PFSK-1 (cell line): ENCODE measurements at regions not wholly inside any gene's neighbourhood (a gene's known extent, or its start where the extent isn't known, plus 50 kb on each side); places are given as distances from the start of the nearest gene placed in this dataset.

Experiments
- FOXP2 ChIP-seq: optimal IDR thresholded peaks from 2 replicates; pipeline ENCODE3; 2011; ENCODE audit warnings: borderline replicate concordance, control low read depth, inconsistent platforms; ENCODE audit not compliant: insufficient read depth; ENCODE audit errors: extremely low read length, extremely low read depth
- POLR2AphosphoS5 ChIP-seq: IDR thresholded peaks from 2 replicates; pipeline ENCODE4 v1.6.1; 2012; ENCODE audit warnings: low read depth, mild to moderate bottlenecking, control low read depth, low read length, moderate library complexity
- REST ChIP-seq, 2 experiments: IDR thresholded peaks; 2 replicates each; pipeline versions ENCODE4 v1.6.1 to v1.8.0; 2011 to 2012; ENCODE audit warnings: low read depth in 2 of 2, low read length in 2 of 2, control low read depth in 1 of 2, inconsistent platforms in 1 of 2, mild to moderate bottlenecking in 1 of 2, moderate library complexity in 1 of 2; ENCODE audit not compliant: insufficient read depth in 1 of 2
- TAF1 ChIP-seq: IDR thresholded peaks from 2 replicates; pipeline ENCODE4 v1.6.1; 2012; ENCODE audit warnings: low read length, control low read depth, borderline replicate concordance; ENCODE audit not compliant: insufficient read depth

- TF ChIP-seq TAF1 (no peak), REST (IDR thresholded peaks at IDR 0.05; ENCODE audit: insufficient read depth in 1 of 2, low read depth in 2 of 2, low read length in 2 of 2) (no peak), POLR2AphosphoS5 (no peak), FOXP2 (no peak)
These were observed 845.8 kb downstream of the TECRL start for GRCh38 chr4:63563288-63564014.
